ENCODE measurements at regions not wholly inside any gene's neighbourhood (a gene's known extent, or its start where the extent isn't known, plus 50 kb on each side); places are given as distances from the start of the nearest gene placed in this dataset.

- no peak for DNase-seq (ENCODE audit: low read depth in 2 of 2)
These were observed 156.1 kb upstream of the TARS1 start for GRCh38 chr5:33284681-33285080.

GRCh38 chr5:33287242-33287641 lies 153.5 kb upstream of the TARS1 start:
- DNase-seq (ENCODE audit: low read depth in 2 of 2): no peak

GRCh38 chr5:33291216-33292000 lies 149.4 kb upstream of the TARS1 start:
- DNase-seq (ENCODE audit: low read depth in 2 of 2): no peak

- no peak for DNase-seq (ENCODE audit: low read depth in 2 of 2)
These were observed 143.0 kb upstream of the TARS1 start for GRCh38 chr5:33297760-33298216.

- DNase-seq (ENCODE audit: low read depth in 2 of 2): no peak
These were observed 141.1 kb upstream of the TARS1 start for GRCh38 chr5:33299621-33300208.

GRCh38 chr5:33300209-33300742 lies 140.5 kb upstream of the TARS1 start:
- DNase-seq (ENCODE audit: low read depth in 2 of 2): no peak

GRCh38 chr5:33303579-33304095 lies 137.1 kb upstream of the TARS1 start:
- DNase-seq (ENCODE audit: low read depth in 2 of 2): no peak

GRCh38 chr5:33304601-33305000 lies 136.2 kb upstream of the TARS1 start:
- DNase-seq (ENCODE audit: low read depth in 2 of 2): no peak

- no peak for DNase-seq (ENCODE audit: low read depth in 2 of 2)
These were observed 135.2 kb upstream of the TARS1 start for GRCh38 chr5:33305572-33305971.

GRCh38 chr5:33306758-33307157 lies 134.0 kb upstream of the TARS1 start:
- no peak for DNase-seq (ENCODE audit: low read depth in 2 of 2)

GRCh38 chr5:33308586-33308985 lies 132.2 kb upstream of the TARS1 start:
- DNase-seq (ENCODE audit: low read depth in 2 of 2): no peak

- no peak for DNase-seq (ENCODE audit: low read depth in 2 of 2)
These were observed 131.7 kb upstream of the TARS1 start for GRCh38 chr5:33309068-33309467.

- DNase-seq (ENCODE audit: low read depth in 2 of 2): no peak
These were observed 131.0 kb upstream of the TARS1 start for GRCh38 chr5:33309536-33310345.

- DNase-seq (ENCODE audit: low read depth in 2 of 2): peak; percentile 83 to 87
These were observed 130.3 kb upstream of the TARS1 start for GRCh38 chr5:33310451-33310850.

- DNase-seq (ENCODE audit: low read depth in 2 of 2): peak; percentile 89 to 92
These were observed 128.9 kb upstream of the TARS1 start for GRCh38 chr5:33311893-33312292.

- DNase-seq (ENCODE audit: low read depth in 2 of 2): no peak
These were observed 127.9 kb upstream of the TARS1 start for GRCh38 chr5:33312571-33313549.

- DNase-seq (ENCODE audit: low read depth in 2 of 2): no peak
These were observed 125.6 kb upstream of the TARS1 start for GRCh38 chr5:33315189-33315588.

- DNase-seq (ENCODE audit: low read depth in 2 of 2): no peak
These were observed 124.0 kb upstream of the TARS1 start for GRCh38 chr5:33316773-33317172.

- no peak for DNase-seq (ENCODE audit: low read depth in 2 of 2)
These were observed 123.5 kb upstream of the TARS1 start for GRCh38 chr5:33317271-33317670.

GRCh38 chr5:33319151-33319550 lies 121.6 kb upstream of the TARS1 start:
- DNase-seq (ENCODE audit: low read depth in 2 of 2): peak; percentile 90 to 94

- no peak for DNase-seq (ENCODE audit: low read depth in 2 of 2)
These were observed 120.9 kb upstream of the TARS1 start for GRCh38 chr5:33319841-33320240.

All from fibroblast of skin of left biceps (primary cell).